HG02938 (cell line): ENCODE measurements at regions not wholly inside any gene's neighbourhood (a gene's known extent, or its start where the extent isn't known, plus 50 kb on each side); places are given as distances from the start of the nearest gene placed in this dataset.
A peak's percentile ranks its signal among the peaks of the same experiment; 100 is the strongest.
"Not testable (repeated sequence)": the region's sequence is repeated elsewhere in the genome, so short reads cannot be mapped to it uniquely, and the experiment has no call there.

Experiments
- ATAC-seq: cut with Tn5 transposase; IDR thresholded peaks from one replicate; pipeline ENCODE4 v1.9.1; 2021; ENCODE audit warnings: mild to moderate bottlenecking, moderate library complexity; ENCODE audit not compliant: unreplicated experiment

DNA sequence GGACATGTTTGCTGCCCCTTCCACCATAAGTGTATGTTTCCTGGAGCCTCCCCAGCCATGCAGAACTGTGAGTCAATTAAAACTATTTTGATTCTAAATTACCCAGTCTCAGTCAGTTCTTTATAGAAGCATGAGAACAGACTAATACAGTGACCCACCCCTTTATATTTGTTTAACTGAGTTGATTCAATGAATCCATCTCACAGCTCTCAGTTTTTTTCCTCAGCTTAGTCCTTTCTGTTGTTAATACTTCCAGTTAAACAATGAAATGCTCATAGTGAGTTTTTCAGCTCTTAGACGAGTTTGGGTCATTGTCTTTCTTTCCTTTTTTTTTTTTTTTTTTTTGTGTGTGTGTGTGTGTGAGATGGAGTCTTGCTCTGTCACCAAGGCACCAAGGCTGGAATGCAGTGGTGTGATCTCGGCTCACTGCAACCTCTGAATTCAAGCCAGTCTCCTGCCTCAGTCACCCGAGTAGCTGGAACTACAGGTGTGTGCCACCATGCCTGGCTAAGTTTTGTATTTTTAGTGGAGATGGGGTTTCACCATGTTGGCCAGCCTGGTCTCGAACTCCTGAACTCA lies 627.4 kb downstream of the SPATA31A7 start:
- not testable (repeated sequence) for ATAC-seq

DNA sequence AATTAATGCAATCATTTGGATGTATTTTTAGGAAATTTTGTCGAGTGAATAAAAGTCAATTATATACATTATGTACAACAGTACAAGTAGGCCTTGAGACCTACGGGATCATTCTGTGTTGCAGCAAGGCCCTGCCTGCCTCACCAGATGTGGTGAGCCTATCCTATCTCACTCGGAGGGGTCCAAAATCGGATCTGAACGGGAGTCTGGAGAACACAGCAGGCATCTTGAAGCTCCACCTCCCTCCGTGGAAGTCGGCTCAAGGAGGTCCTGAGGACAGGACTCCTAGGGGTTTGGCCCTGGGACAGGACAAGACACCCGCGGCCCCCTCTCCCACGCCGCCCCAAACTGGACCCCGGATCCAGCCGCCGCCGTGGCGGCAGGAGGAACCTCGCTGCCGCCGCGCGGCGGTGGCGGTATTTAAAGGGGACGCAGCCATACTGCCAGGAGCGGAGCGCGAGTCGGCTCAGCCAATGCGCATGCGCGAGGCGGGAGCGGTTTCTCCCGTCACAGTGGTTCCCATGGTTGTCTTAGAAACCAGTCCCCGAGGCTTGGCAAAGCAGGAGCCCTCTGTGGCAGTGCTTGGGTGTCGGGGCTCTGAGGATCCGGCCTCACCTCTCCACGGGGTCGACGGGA lies 663.9 kb downstream of the SPATA31A7 start:
- peak; percentile 55 for ATAC-seq

DNA sequence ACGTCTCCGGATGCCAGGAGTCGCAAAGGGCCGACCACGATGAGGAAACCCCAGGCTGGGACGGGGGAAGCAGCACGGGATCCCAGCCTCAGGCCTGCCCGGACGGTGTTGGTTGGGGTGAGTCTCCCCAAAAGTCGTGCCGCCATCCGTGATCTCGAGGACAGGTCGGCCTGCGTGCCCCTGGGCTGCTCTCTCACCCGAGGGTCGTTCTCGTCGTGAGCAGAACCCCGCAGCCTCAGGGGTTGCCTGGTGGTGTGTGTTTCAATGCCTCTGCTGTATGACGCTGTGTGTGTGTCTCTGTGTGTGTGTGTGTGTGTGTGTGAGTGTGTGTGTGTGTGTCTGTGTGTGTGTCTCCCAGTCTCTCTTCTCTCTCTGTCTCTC lies 664.4 kb downstream of the SPATA31A7 start:
- ATAC-seq: not testable (repeated sequence)

DNA sequence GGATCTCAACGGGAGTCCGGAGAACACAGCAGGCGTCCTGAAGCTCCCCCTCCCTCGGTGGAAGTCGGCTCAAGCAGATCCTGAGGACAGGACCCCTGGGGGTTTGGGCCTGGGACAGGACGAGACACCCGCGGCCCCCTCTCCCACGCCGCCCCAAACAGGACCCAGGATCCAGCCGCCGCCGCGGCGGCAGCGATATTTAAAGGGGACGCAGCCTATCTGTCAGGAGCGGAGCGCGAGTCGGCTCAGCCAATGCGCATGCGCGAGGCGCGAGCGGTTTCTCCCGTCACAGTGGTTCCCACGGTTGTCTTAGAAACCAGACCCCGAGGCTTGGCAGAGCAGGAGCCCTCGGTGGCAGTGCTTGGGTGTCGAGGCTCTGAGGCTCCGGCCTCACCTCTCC lies 666.4 kb downstream of the SPATA31A7 start:
- ATAC-seq: peak; percentile 62

DNA sequence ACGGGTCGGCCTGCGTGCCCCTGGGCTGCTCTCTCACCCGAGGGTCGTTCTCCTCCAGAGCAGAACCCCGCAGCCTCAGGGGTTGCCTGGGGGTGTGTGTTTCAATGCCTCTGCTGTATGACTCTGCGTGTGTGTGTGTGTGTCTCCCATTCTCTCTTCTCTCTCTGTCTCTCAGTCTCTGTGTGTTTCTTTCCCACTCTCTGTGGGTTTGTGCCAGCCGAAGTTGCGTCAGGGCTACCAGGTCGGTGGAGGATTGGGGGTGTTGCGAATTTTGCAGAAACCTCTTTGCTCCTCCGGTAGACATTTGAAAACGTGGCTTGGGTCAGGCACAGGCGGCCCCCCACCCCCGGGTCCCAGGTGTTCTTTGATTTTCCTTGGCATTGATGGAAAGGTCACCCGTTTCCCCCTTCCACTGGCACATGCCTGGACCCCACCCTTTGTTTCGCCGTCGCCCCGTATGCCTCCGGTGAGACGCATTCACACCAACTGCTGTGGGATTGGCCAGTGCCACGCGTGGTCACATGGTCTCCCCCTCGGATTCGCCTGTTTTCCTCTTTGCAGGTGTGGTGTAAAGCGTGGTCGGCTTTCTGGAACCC lies 667.1 kb downstream of the SPATA31A7 start:
- ATAC-seq: not testable (repeated sequence)

DNA sequence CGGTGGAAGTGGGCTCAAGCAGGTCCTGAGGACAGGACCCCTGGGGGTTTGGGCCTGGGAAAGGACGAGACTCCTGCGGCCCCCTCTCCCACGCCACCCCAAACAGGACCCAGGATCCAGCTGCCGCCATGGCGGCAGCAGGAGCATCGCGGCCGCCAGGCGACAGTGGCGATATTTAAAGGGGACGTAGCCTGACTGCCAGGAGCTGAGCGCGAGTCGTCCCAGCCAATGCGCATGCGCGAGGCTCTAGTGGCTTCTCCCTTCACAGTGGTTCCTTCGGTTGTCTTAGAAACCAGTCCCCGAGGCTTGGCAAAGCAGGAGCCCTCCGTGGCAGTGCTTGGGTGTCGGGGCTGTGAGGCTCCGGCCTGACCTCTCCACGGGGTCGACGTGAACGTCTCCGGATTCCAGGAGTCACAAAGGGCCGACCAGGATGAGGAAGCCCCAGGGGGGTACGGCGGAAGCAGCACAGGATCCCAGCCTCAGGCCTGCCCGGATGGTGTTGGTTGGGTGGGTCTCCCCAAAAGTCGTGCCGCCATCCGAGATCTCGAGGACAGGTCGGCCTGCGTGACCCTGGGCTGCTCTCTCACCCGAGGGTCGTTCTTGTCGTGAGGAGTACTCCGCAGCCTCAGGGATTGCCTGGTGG lies 668.0 kb downstream of the SPATA31A7 start:
- ATAC-seq: peak; percentile 81

DNA sequence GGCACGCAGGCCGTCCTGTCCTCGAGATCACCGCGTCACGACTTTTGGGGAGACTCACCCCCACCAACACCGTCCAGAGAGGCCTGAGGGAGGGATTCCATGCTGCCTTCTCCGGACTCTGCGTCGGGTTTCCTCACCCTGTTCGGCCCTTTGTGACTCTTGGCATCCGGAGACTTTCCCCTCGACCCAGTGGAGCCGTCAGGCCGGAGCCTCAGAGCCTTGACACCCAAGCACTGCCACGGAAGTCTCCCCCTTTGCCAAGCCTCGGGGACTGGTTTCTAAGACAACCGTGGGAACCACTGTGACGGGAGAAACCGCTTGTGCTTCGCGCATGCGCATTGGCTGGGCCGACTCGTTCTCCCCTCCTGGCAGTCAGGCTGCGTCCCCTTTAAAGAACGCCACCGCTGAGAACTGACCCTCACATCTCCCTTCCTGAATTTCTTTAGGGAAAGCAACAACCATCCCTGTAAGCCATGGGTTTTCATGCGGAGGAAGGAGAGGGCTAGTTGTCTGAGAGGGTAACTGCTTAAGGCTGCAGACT lies 672.7 kb downstream of the SPATA31A7 start:
- not testable (repeated sequence) for ATAC-seq

DNA sequence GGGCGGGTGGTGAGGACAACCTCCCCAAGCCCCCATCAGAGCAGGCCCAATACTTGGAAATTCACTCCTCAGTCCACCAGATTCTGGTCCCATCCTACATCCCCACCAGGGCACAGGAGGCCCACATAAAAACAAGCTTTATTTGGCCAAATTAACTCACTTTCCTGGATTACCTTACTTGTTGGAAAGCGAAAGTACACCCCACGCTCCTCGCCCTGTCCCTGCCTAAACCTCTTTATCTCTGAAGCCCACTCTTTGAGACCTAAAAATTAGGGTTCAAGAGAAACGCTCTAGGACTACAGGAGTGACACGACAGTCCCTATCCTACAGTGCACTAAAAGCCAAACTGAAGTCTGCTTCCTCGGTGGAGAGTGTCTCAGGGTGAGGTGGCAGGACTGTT lies 674.6 kb downstream of the SPATA31A7 start:
- not testable (repeated sequence) for ATAC-seq

DNA sequence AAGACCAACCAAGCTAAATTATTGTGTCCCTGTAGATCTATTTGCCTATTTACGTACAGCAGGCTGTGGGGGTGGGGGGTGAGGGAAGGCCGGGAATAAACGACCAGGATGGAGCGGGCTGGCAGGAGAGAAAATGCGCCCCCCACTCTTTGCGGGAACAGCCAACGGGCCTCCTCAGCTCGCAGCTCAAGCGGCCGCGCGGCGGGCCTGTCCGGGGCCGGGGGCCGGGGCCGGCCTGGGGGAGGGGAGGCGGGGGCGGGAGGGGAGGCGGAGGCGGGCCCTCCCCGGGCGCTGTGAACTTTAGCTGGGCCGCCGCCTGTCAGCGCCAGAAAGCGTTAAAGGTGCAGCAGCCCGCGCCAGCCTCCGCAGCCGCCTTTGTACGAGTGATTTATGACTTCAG lies 679.1 kb downstream of the SPATA31A7 start:
- not testable (repeated sequence) for ATAC-seq

DNA sequence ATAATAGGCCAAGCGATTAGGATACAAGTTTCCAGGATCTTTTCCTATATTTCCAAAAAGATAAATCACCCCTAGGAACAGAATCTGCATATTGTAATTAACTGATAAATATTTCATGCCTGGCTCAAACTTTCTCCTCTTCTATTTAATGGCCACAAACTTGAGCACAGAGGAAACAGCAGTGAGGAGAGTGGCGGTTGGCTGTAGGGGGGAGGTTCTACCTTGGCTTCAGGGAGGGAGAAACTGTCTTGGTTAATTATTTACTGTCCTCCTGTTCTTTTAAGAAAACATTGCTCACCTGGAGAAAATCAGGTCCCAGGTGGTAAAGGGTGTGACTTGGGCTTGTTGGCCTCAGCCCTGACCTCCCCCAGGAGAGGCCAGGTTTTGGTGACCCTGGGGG lies 682.5 kb downstream of the SPATA31A7 start:
- not testable (repeated sequence) for ATAC-seq
